K562 (cell line): ENCODE measurements at regions not wholly inside any gene's neighbourhood (a gene's known extent, or its start where the extent isn't known, plus 50 kb on each side); places are given as distances from the start of the nearest gene placed in this dataset.
A peak's percentile ranks its signal among the peaks of the same experiment; 100 is the strongest.

Experiments
- CTBP1 ChIP-seq: fragments of 450-650 bp; IDR thresholded peaks from 2 replicates; pipeline ENCODE4 v1.6.1; 2016; ENCODE audit warnings: borderline replicate concordance
- EGR1 ChIP-seq: fragments of 450-650 bp; conservative IDR thresholded peaks from 2 replicates; pipeline ENCODE4 v1.6.1; 2017; ENCODE audit warnings: mild to moderate bottlenecking
- MTA2 ChIP-seq: fragments of 450-650 bp; IDR thresholded peaks from 2 replicates; pipeline ENCODE4 v1.6.1; 2016; ENCODE audit warnings: low read depth
- NR2C2 ChIP-seq, 2 experiments: fragments of 200-800 bp in 1 of 2; sonication (Bioruptor generic) in 1 of 2; sonication (generic) in 1 of 2; formaldehyde crosslinking in 1 of 2; IDR thresholded peaks; 2 replicates each; pipeline versions ENCODE4 v1.6.1 to v1.8.0; 2016 to 2022; ENCODE audit warnings: mild to moderate bottlenecking in 1 of 2, missing compliant biosample characterization in 1 of 2, missing genetic modification characterization in 1 of 2, missing genetic modification reagents in 1 of 2
- PRDM10 ChIP-seq: fragments of 450-650 bp; IDR thresholded peaks from 2 replicates; pipeline ENCODE4 v1.6.1; 2018; ENCODE audit not compliant: partially characterized antibody
- SMARCA5 ChIP-seq: fragments of 450-650 bp; IDR thresholded peaks from 2 replicates; pipeline ENCODE4 v1.6.1; 2016
- SMC3 ChIP-seq: conservative IDR thresholded peaks from 2 replicates; pipeline ENCODE4 v1.6.1; 2011; ENCODE audit warnings: low read depth, low read length, improper control_type of control experiment; ENCODE audit not compliant: insufficient read depth
- SNRNP70 ChIP-seq: fragments of 200-400 bp; formaldehyde crosslinking; optimal IDR thresholded peaks from 2 replicates; pipeline ENCODE3; 2017; ENCODE audit warnings: low read depth, low read length
- SRSF1 ChIP-seq: fragments of 200-400 bp; formaldehyde crosslinking; IDR thresholded peaks from 2 replicates; pipeline ENCODE4 v1.6.1; 2017; ENCODE audit warnings: mild to moderate bottlenecking, low read depth, low read length, moderate library complexity
- STAT5A ChIP-seq: IDR thresholded peaks from 2 replicates; pipeline ENCODE4 v1.6.1; 2012; ENCODE audit warnings: low read length, inconsistent platforms, borderline replicate concordance
- TBP ChIP-seq: optimal IDR thresholded peaks from 2 replicates; pipeline ENCODE3; 2011; ENCODE audit warnings: low read depth, low read length, improper control_type of control experiment
- ZBTB40 ChIP-seq, 2 experiments: fragments of 450-650 bp in 1 of 2; sonication (generic) in 1 of 2; formaldehyde crosslinking in 1 of 2; IDR thresholded peaks; 2 replicates each; pipeline versions ENCODE4 v1.7.1 to v1.9.0; 2016 to 2022; ENCODE audit warnings: inconsistent platforms in 1 of 2, mild to moderate bottlenecking in 1 of 2, missing genetic modification reagents in 1 of 2
- ZNF232 ChIP-seq: sonication (generic); formaldehyde crosslinking; IDR thresholded peaks from 2 replicates; pipeline ENCODE4 v1.8.0; 2022; ENCODE audit warnings: mild to moderate bottlenecking, missing genetic modification reagents
- ZNF384 ChIP-seq: IDR thresholded peaks from 2 replicates; pipeline ENCODE4 v1.6.1; 2012; ENCODE audit warnings: low read depth, low read length, improper control_type of control experiment
- ZNF79 ChIP-seq: fragments of 250-450 bp; sonication (Bioruptor Pico); IDR thresholded peaks from 2 replicates; pipeline ENCODE4 v1.4.0; 2020; ENCODE audit warnings: low read depth, mild to moderate bottlenecking, moderate library complexity

GRCh38 chr12:124492879-124493808, 74.3 kb downstream of the NCOR2 start (continued):
- TF ChIP-seq NR2C2 (CRISPR knock-in tag; IDR thresholded peaks at IDR 0.05) (no peak), NR2C2 (tag; IDR thresholded peaks at IDR 0.05) (peak; percentile 69), ZBTB40 (IDR thresholded peaks at IDR 0.05) (no peak), ZBTB40 (CRISPR knock-in tag; IDR thresholded peaks at IDR 0.05) (no peak), ZNF232 (CRISPR knock-in tag) (no peak), TBP (no peak), EGR1 (peak; percentile 89), SRSF1 (no peak), ZNF384 (no peak), PRDM10 (no peak), SNRNP70 (no peak), SMC3 (no peak), CTBP1 (no peak), MTA2 (no peak), SMARCA5 (peak; percentile 39; the same call in 1 of the 2 replicates), ZNF79 (CRISPR knock-in tag) (no peak), STAT5A (no peak)
